ENCODE measurements at regions not wholly inside any gene's neighbourhood (a gene's known extent, or its start where the extent isn't known, plus 50 kb on each side); places are given as distances from the start of the nearest gene placed in this dataset.
"Not testable (repeated sequence)": the region's sequence is repeated elsewhere in the genome, so short reads cannot be mapped to it uniquely, and the experiment has no call there.

GRCh38 chr5:51034222-51034901, 348.9 kb upstream of the ISL1 start:
- no peak for DNase-seq

- no peak for DNase-seq
Measured at GRCh38 chr5:51039424-51040329, 343.6 kb upstream of the ISL1 start.

- no peak for DNase-seq
Measured at GRCh38 chr5:51043745-51044144, 339.5 kb upstream of the ISL1 start.

DNA sequence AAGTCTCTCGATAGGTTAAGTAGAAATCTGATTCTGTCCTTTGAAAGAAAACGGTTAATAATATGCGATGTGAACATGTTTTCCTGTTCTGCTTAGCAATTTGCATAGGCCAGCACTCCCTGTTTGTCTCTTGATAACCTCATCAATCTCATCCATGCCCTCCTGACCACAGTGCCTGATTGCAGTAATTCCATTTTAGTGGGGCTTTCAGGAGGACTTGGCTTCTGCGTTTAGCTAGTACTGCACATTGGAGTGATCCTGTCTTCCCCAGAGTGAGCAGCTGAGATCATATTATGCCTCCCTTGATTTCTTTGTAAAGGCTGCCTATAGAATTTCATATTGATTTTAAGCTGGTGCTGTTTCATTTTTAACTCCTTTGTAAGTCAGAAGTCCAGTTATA, 335.9 kb upstream of the ISL1 start:
- DNase-seq, result no peak

GRCh38 chr5:51053361-51053760, 329.9 kb upstream of the ISL1 start:
- no peak for DNase-seq

DNA sequence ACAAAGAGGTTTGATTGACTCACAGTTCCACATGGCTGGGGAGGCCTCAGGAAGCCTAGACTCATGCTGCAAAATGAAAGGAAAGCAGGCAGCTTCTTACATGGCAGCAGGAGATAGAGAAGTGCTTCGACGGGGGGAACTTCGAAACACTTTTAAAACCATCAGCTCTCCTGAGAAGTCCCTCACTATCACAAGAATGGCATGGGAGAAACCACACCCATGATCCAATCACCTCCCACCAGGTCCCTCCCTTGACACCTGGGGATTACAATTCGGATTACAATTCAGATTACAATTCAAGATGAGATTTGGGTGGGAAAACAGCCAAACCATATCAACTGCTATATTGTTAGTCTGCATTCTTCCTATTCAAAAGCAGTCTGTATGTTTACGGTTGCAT, 322.3 kb upstream of the ISL1 start:
- no peak for DNase-seq

- no peak for DNase-seq
Measured at GRCh38 chr5:51072937-51073336, 310.3 kb upstream of the ISL1 start.

DNA sequence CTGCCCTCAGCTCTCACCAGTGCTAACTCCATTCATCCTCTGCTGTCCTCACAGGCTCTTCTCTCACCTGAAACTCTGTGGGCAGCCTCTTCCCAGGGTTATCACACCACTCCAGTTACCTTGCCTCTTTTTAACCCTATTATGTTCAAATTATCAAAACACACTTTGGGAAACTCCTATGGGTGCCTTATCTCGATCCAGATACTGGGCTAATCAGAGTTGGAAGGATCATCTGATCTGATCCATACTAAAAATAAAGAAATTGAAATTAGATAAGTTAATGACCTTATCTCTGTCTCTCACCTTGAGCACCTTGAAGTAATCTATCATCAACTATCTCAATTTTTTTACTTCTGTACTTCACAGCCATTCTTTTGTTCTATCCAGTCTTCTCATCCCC, 300.5 kb upstream of the ISL1 start:
- DNase-seq, result no peak

DNA sequence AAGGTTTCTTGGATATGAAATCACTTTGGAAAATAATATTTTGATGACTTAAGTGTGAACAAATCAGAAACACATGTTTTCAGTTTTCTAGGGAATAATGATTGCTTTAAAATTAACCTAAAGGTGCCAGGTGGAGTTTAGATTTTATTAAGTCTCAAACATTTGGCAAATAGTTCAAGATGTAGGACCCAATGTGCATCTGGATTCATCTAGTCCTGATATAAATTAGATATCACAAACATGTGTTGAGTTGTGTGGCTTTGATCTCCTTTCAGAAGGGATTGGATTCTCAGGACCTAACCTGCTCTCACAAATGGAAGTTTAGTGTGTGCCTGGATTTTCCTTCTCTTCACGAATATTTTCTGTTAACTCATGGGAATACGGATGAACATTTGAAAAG, 291.4 kb upstream of the ISL1 start:
- no peak for DNase-seq

DNA sequence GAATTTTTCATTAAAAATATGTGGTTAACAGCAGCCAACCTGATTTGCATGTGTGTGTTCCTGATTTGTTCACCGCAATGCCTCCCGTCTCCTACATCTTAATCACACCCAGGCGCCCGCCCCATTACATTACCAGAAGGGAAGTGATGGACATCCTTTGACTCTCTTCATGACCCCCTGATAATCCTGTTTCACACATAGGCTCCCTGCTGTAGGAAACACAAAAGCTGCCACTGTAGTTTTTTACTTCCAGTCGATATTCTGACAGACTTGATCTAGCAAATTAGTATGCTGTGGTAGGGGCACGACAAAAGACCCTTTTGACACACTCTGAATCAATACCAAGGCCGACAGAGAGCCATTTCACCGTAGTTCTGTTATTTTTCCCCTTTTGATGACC, 287.8 kb upstream of the ISL1 start:
- no peak for DNase-seq

GRCh38 chr5:51096859-51097258, 286.4 kb upstream of the ISL1 start:
- no peak for DNase-seq

- DNase-seq, result no peak
Measured at GRCh38 chr5:51099173-51099853, 283.9 kb upstream of the ISL1 start.

- no peak for DNase-seq
Measured at GRCh38 chr5:51104556-51104955, 278.7 kb upstream of the ISL1 start.

GRCh38 chr5:51109786-51110410, 273.4 kb upstream of the ISL1 start:
- no peak for DNase-seq

GRCh38 chr5:51131266-51131665, 252.0 kb upstream of the ISL1 start:
- DNase-seq, result no peak

DNA sequence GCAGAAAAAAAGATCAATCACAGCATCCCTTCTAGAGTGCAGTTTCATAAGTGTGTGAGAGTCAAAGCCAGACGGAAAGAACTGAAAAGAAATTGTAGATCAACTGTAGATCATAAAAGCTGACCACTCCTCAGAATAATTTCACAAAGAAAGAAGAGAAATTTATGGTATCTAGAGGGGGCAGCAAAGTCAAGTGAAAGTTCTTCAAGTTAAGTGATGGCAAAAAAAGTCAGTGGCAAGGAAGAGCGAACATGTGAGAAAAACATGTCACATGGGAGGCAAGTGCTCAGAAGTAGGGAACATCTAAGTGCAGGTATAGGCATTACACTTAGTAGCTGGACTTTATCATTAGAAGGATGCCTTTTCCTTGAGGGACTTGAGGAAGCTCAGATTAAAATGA, 245.1 kb upstream of the ISL1 start:
- no peak for DNase-seq

DNA sequence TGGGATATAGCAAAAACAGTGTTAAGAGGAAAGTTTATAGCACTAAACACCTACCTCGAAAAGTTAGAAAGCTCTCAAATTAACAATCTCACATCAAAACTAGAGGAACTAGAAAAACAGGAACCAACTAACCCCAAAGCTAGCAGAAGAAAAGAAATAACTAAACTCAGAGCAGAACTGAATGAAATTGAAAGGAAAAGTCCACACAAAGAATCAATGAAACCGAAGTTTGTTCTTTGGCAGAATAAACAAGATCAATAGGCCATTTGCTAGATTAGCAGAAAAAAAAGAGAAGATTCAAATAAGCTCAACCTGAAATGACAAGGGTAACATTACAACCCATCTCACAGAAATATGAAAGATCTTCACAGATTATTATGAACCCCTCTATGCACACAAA, 234.8 kb upstream of the ISL1 start:
- no peak for DNase-seq

DNA sequence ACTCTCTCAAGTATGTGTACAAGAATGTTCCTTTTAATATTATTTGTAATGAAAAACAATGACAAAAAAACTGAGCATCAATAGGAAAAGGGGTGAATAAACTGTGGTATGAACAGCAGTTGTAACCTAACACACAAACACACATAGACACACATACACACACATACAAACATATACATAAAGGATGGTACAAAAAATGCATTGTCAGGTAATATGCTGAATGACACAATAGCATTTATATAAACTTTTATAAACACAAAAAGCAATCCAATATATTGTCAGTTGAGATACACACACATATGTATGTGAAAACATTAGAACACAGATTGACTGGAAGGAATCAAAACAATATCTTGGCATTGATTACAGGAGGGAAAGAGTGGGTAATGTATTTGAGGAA, 227.0 kb upstream of the ISL1 start:
- no peak for DNase-seq

- DNase-seq, result no peak
Measured at GRCh38 chr5:51156838-51157237, 226.4 kb upstream of the ISL1 start.

DNA sequence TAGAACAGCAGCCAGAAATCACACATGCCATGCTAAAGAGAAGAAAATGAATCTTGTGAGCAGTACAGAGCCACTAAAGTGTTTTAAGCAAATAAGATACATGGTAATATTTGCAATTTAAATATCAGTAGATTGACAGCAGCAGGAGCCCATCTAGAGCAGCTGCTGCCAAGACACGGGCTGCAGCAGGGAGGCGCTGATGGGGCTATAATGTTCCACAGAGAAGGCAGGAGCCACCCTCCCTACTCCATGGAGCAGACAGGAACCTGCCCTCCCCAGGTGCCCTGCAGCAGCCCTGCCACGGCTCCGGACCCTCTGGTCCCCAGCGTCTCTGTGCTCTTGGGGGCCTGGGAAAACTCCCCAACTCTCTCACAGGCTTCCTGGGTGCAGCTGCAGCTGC, 224.1 kb upstream of the ISL1 start:
- no peak for DNase-seq

- DNase-seq, result no peak
Measured at GRCh38 chr5:51159606-51160005, 223.6 kb upstream of the ISL1 start.

DNA sequence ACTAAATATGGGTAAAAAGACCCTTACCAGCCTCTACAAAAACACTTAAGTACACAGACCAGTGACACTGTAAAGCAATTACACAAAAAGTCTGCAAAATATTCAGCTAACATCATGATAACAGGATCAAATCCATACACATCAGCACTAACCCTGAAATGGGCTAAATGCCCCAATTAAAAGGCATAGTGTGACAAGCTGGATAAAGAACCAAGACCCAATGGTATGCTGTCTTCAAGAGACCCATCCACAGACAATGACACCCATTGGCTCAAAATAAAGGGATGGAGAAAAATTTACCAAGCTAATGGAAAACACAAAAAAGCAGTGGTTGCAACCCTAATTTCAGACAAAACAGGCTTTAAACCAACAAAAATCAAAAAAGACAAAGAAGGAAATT, 221.0 kb upstream of the ISL1 start:
- DNase-seq, result no peak

GRCh38 chr5:51165621-51166020, 217.6 kb upstream of the ISL1 start:
- not testable (repeated sequence) for DNase-seq
